Smooth muscle cell (in vitro differentiated cells): ENCODE measurements at regions not wholly inside any gene's neighbourhood (a gene's known extent, or its start where the extent isn't known, plus 50 kb on each side); places are given as distances from the start of the nearest gene placed in this dataset.

ENCODE experiments used
- DNase-seq: peaks from one replicate; lab custom pipeline; 2025; ENCODE audit not compliant: unreplicated experiment; lab: John Stamatoyannopoulos, UW
- H2AFZ ChIP-seq: fragments of 200-600 bp; sonication (generic); 2 replicates; pipeline ENCODE4 v1.6.0; 2016; ENCODE audit warnings: antibody characterized with exemption, low read depth, mild to moderate bottlenecking
- H3F3A ChIP-seq: fragments of 200-600 bp; sonication (generic); 2 replicates; pipeline ENCODE4 v1.6.0; 2017; ENCODE audit warnings: antibody characterized with exemption, low read depth
- H3K27ac ChIP-seq: fragments of 200-600 bp; sonication (generic); 2 replicates; pipeline ENCODE4 v1.5.1; 2016; ENCODE audit warnings: low read depth, mild to moderate bottlenecking
- H3K27me3 ChIP-seq: fragments of 200-600 bp; sonication (generic); 2 replicates; pipeline ENCODE4 v1.6.1; 2016; ENCODE audit warnings: low read depth, mild to moderate bottlenecking
- H3K36me3 ChIP-seq: fragments of 200-600 bp; sonication (generic); 2 replicates; pipeline ENCODE4 v1.5.1; 2016; ENCODE audit warnings: low read depth
- H3K4me1 ChIP-seq: fragments of 200-600 bp; sonication (generic); 2 replicates; pipeline ENCODE4 v1.5.1; 2016; ENCODE audit warnings: low read depth
- H3K4me2 ChIP-seq: fragments of 200-600 bp; sonication (generic); 2 replicates; pipeline ENCODE4 v1.6.0; 2016; ENCODE audit warnings: mild to moderate bottlenecking
- H3K4me3 ChIP-seq: fragments of 200-600 bp; sonication (generic); 2 replicates; pipeline ENCODE4 v1.5.1; 2016; ENCODE audit warnings: mild to moderate bottlenecking
- H3K79me2 ChIP-seq: fragments of 200-600 bp; sonication (generic); 2 replicates; pipeline ENCODE4 v1.6.0; 2016; ENCODE audit warnings: low read depth, mild to moderate bottlenecking
- H3K9ac ChIP-seq: fragments of 200-600 bp; sonication (generic); 2 replicates; pipeline ENCODE4 v1.6.0; 2016; ENCODE audit warnings: low read depth
- H3K9me3 ChIP-seq: fragments of 200-600 bp; sonication (generic); replicated peaks from 2 replicates; pipeline ENCODE4 v1.5.1; 2016; ENCODE audit warnings: low read depth
- H4K20me1 ChIP-seq: fragments of 200-600 bp; sonication (generic); 2 replicates; pipeline ENCODE4 v1.6.0; 2016; ENCODE audit warnings: low read depth
- WGBS: methylation state at CpG from one replicate; pipeline ENCODE4 v1.1.7; 2016; ENCODE audit warnings: low lambda C conversion rate; 5-methylcytosine and 5-hydroxymethylcytosine counted together
- TF ChIP-seq, protein P1 (sequence below): fragments of 200-600 bp; sonication (generic); IDR thresholded peaks from 2 replicates; pipeline ENCODE4 v1.5.1; 2017; ENCODE audit warnings: borderline replicate concordance, mild to moderate bottlenecking, antibody characterized with exemption; ENCODE audit not compliant: insufficient read depth, poor library complexity, severe bottlenecking

DNA sequence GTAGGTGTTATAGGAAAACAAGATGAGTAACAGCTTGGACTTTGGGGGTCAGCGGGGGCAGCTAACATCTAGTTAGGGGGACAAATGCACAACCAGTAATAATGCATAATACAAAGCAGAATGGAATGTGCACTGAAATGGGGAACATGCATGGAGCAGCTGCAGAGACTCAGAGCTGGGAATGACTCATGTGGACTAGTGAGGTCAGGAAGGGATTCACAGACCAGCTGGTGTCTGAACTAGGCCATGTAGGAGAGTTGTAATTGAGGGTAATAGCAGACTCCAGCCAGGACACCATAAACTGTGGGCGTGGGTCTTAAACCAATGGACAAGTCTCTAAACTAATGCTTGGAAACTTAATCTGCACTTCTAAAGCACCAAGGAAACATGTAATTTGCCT lies 176.8 kb upstream of the ASIC2 start:
- H3K4me3 ChIP-seq, result no peak overlapping the region
- peak overlapping the region; percentile 86 for H3K27ac ChIP-seq
- WGBS, result 19% methylated on average over 2 of the region's 2 CpGs
- TF ChIP-seq, protein P1, sequence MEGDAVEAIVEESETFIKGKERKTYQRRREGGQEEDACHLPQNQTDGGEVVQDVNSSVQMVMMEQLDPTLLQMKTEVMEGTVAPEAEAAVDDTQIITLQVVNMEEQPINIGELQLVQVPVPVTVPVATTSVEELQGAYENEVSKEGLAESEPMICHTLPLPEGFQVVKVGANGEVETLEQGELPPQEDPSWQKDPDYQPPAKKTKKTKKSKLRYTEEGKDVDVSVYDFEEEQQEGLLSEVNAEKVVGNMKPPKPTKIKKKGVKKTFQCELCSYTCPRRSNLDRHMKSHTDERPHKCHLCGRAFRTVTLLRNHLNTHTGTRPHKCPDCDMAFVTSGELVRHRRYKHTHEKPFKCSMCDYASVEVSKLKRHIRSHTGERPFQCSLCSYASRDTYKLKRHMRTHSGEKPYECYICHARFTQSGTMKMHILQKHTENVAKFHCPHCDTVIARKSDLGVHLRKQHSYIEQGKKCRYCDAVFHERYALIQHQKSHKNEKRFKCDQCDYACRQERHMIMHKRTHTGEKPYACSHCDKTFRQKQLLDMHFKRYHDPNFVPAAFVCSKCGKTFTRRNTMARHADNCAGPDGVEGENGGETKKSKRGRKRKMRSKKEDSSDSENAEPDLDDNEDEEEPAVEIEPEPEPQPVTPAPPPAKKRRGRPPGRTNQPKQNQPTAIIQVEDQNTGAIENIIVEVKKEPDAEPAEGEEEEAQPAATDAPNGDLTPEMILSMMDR, result no peak
- no peaks in the 10 kb centered on the region for H3K79me2 ChIP-seq
- H3K36me3 ChIP-seq, result no peaks in the 10 kb centered on the region
- H3K4me2 ChIP-seq, result peak overlapping the region; percentile 75
- H3K27me3 ChIP-seq, result no peaks in the 10 kb centered on the region
- H3K9me3 ChIP-seq, result no peaks in the 10 kb centered on the region
- H4K20me1 ChIP-seq, result no peaks in the 10 kb centered on the region
- DNase-seq, result no peak
- no peak overlapping the region for H2AFZ ChIP-seq
- peaks cover 4% of the 10 kb centered on the region for H3K4me1 ChIP-seq
- H3F3A ChIP-seq, result peaks cover 16% of the 10 kb centered on the region
- H3K9ac ChIP-seq, result no peak overlapping the region

DNA sequence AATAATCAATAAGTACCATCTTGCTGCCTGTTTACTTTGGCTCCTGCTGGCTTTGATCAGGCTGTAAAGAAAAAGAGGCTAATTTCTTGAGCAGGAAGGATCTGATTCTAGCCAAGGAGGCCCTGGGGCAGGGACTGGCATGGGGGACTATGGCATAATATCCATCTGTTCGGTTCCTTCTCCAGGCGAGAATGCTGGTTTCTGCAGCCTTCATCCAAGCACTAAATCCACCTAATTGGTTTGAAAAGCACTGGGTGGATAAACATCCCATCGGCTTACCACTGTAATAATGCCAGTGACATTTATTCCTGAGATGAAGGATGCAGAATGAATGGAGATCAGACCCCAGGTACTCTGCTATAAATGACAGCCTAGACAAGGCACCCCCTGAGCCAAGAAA lies 180.0 kb upstream of the ASIC2 start:
- WGBS, result 83% methylated on average over 3 of the region's 3 CpGs
- no peaks in the 10 kb centered on the region for H3K36me3 ChIP-seq

DNA sequence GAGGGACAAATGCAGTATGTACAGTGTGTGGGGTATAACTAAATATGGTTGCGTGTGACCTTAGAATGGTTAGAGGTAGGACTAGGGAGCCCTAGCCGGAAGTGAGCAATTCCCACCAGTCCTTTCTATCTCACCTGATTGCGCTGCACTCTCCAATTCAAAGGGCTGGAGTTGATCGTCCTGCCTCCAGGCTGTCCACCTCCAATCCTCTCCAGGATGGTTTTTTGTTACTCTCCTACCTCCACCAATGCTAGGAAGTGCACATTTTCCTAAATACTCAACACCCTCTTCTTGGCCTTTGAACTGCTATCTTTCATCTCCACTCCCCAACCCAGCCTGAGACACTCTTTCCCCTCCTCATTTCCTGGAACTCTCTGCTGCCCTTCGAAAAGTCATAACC lies 181.7 kb upstream of the ASIC2 start:
- Histone ChIP-seq H3K27me3 (no peaks in the 10 kb centered on the region), H4K20me1 (no peaks in the 10 kb centered on the region), H3K4me2 (no peak overlapping the region), H2AFZ (no peak overlapping the region), H3K79me2 (no peaks in the 10 kb centered on the region), H3K4me1 (peaks cover 4% of the 10 kb centered on the region), H3K4me3 (no peak overlapping the region), H3K36me3 (no peaks in the 10 kb centered on the region), H3K9ac (no peak overlapping the region), H3F3A (peaks cover 9% of the 10 kb centered on the region), H3K27ac (no peak overlapping the region), H3K9me3 (no peaks in the 10 kb centered on the region)
- WGBS, result 87% methylated on average over 5 of the region's 5 CpGs
- DNase-seq, result no peak
- TF ChIP-seq, protein P1, result no peak

More for the DNA sequence above, 180.0 kb upstream of the ASIC2 start:
- Histone ChIP-seq H3K4me2 (no peak overlapping the region), H3K4me3 (no peak overlapping the region), H3K9me3 (no peaks in the 10 kb centered on the region), H3K27ac (no peak overlapping the region), H3K4me1 (peaks cover 4% of the 10 kb centered on the region), H4K20me1 (no peaks in the 10 kb centered on the region), H3K9ac (no peak overlapping the region), H3K27me3 (no peaks in the 10 kb centered on the region), H3F3A (peaks cover 16% of the 10 kb centered on the region), H3K79me2 (no peaks in the 10 kb centered on the region), H2AFZ (no peak overlapping the region)
- DNase-seq, result no peak
- TF ChIP-seq, protein P1, result no peak

DNA sequence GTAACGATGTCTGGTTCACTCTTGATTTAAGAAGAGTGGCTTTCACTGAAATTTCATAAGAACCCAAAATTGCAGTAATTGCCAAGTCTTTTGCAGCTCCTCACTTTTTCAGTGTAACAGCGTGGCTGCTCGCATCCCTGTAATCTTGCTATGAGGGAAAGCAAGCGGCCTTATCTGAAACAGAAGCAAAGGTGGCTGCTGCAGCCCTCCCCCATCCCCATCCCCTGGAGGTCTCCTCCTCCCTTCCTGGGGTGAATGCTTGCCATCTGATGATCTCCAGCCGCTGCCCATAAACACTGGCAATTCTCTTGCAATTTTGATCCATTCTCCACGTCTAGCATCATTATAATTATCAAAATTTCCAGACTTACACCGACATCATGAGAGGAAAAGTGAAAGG lies 182.5 kb upstream of the ASIC2 start:
- H4K20me1 ChIP-seq, result no peaks in the 10 kb centered on the region
- no peak overlapping the region for H3K9ac ChIP-seq
- no peaks in the 10 kb centered on the region for H3K27me3 ChIP-seq
- no peak overlapping the region for H2AFZ ChIP-seq
- H3F3A ChIP-seq, result peaks cover 5% of the 10 kb centered on the region
- H3K9me3 ChIP-seq, result no peaks in the 10 kb centered on the region
- no peaks in the 10 kb centered on the region for H3K79me2 ChIP-seq
- TF ChIP-seq, protein P1, result no peak
- WGBS, result 49% methylated on average over 7 of the region's 7 CpGs
- no peak overlapping the region for H3K4me2 ChIP-seq
- no peak overlapping the region for H3K27ac ChIP-seq
- no peak overlapping the region for H3K4me3 ChIP-seq
- no peaks in the 10 kb centered on the region for H3K4me1 ChIP-seq
- H3K36me3 ChIP-seq, result no peaks in the 10 kb centered on the region
- no peak for DNase-seq
